Glutamatergic neuron (in vitro differentiated cells): ENCODE measurements at regions not wholly inside any gene's neighbourhood (a gene's known extent, or its start where the extent isn't known, plus 50 kb on each side); places are given as distances from the start of the nearest gene placed in this dataset.

ENCODE experiments used
- DNase-seq: peaks from one replicate; pipeline ENCODE4 v3.0.0; 2022
- H3K27ac Mint-ChIP-seq: one replicate; pipeline ENCODE4 v1.8.0; 2020; ENCODE audit warnings: mild to moderate bottlenecking, mixed read lengths, inconsistent platforms; ENCODE audit not compliant: unreplicated experiment
- H3K27me3 Mint-ChIP-seq: one replicate; pipeline ENCODE4 v1.8.0; 2020; ENCODE audit warnings: mild to moderate bottlenecking, moderate library complexity, mixed read lengths, inconsistent platforms; ENCODE audit not compliant: unreplicated experiment
- H3K36me3 Mint-ChIP-seq: one replicate; pipeline ENCODE4 v1.8.0; 2020; ENCODE audit warnings: mild to moderate bottlenecking, mixed read lengths, inconsistent platforms; ENCODE audit not compliant: unreplicated experiment
- H3K4me1 Mint-ChIP-seq: one replicate; pipeline ENCODE4 v1.8.0; 2020; ENCODE audit warnings: mild to moderate bottlenecking, low read depth, mixed read lengths, inconsistent platforms; ENCODE audit not compliant: unreplicated experiment
- H3K4me3 Mint-ChIP-seq: one replicate; pipeline ENCODE4 v1.8.0; 2020; ENCODE audit warnings: mild to moderate bottlenecking, mixed read lengths, inconsistent platforms; ENCODE audit not compliant: unreplicated experiment
- H3K9me3 Mint-ChIP-seq: one replicate; pipeline ENCODE4 v1.8.0; 2020; ENCODE audit warnings: mild to moderate bottlenecking, moderate library complexity, mixed read lengths, inconsistent platforms; ENCODE audit not compliant: unreplicated experiment
- CTCF ChIP-seq: fragments of 200-600 bp; sonication (generic); IDR thresholded peaks from one replicate; pipeline ENCODE4 v1.5.0; 2021; ENCODE audit not compliant: partially characterized antibody, unreplicated experiment

GRCh38 chr2:203626952-203627681, 79.3 kb upstream of the CD28 start:
- H3K27ac Mint-ChIP-seq: no peak overlapping the region
- H3K4me3 Mint-ChIP-seq: no peak overlapping the region

GRCh38 chr2:203629699-203630098, 76.7 kb upstream of the CD28 start:
- no peaks in the 10 kb centered on the region for H3K36me3 Mint-ChIP-seq
- no peaks in the 10 kb centered on the region for H3K9me3 Mint-ChIP-seq
- DNase-seq: no peak
- H3K27me3 Mint-ChIP-seq: peaks cover 2% of the 10 kb centered on the region
- TF ChIP-seq CTCF: no peak
- H3K27ac Mint-ChIP-seq: no peak overlapping the region
- H3K4me1 Mint-ChIP-seq: no peaks in the 10 kb centered on the region
- H3K4me3 Mint-ChIP-seq: no peak overlapping the region

More at GRCh38 chr2:203626952-203627681, 79.3 kb upstream of the CD28 start:
- no peaks in the 10 kb centered on the region for H3K9me3 Mint-ChIP-seq
- TF ChIP-seq CTCF: no peak
- H3K4me1 Mint-ChIP-seq: no peaks in the 10 kb centered on the region
- no peak for DNase-seq
- no peaks in the 10 kb centered on the region for H3K36me3 Mint-ChIP-seq
- no peaks in the 10 kb centered on the region for H3K27me3 Mint-ChIP-seq

- DNase-seq: no peak
- Mint-ChIP-seq H3K9me3 (no peaks in the 10 kb centered on the region), H3K27me3 (peaks cover 2% of the 10 kb centered on the region), H3K36me3 (no peaks in the 10 kb centered on the region), H3K4me3 (no peak overlapping the region), H3K4me1 (no peaks in the 10 kb centered on the region), H3K27ac (no peak overlapping the region)
- TF ChIP-seq CTCF: no peak
These were observed 75.2 kb upstream of the CD28 start for GRCh38 chr2:203631068-203631757.

GRCh38 chr2:203636588-203637470, 69.6 kb upstream of the CD28 start:
- TF ChIP-seq CTCF: no peak
- no peaks in the 10 kb centered on the region for H3K36me3 Mint-ChIP-seq
- DNase-seq: no peak
- peaks cover 6% of the 10 kb centered on the region for H3K27me3 Mint-ChIP-seq
- H3K4me3 Mint-ChIP-seq: no peak overlapping the region
- H3K27ac Mint-ChIP-seq: no peak overlapping the region
- H3K9me3 Mint-ChIP-seq: peaks cover 3% of the 10 kb centered on the region
- no peaks in the 10 kb centered on the region for H3K4me1 Mint-ChIP-seq
